ENCODE measurements at regions not wholly inside any gene's neighbourhood (a gene's known extent, or its start where the extent isn't known, plus 50 kb on each side); places are given as distances from the start of the nearest gene placed in this dataset.

GRCh38 chr5:167608390-167609272 is 682.8 kb upstream of the WWC1 start:
- DNase-seq, result no peak

- DNase-seq, result no peak
These were observed 677.0 kb upstream of the WWC1 start for GRCh38 chr5:167614294-167615021.

DNA sequence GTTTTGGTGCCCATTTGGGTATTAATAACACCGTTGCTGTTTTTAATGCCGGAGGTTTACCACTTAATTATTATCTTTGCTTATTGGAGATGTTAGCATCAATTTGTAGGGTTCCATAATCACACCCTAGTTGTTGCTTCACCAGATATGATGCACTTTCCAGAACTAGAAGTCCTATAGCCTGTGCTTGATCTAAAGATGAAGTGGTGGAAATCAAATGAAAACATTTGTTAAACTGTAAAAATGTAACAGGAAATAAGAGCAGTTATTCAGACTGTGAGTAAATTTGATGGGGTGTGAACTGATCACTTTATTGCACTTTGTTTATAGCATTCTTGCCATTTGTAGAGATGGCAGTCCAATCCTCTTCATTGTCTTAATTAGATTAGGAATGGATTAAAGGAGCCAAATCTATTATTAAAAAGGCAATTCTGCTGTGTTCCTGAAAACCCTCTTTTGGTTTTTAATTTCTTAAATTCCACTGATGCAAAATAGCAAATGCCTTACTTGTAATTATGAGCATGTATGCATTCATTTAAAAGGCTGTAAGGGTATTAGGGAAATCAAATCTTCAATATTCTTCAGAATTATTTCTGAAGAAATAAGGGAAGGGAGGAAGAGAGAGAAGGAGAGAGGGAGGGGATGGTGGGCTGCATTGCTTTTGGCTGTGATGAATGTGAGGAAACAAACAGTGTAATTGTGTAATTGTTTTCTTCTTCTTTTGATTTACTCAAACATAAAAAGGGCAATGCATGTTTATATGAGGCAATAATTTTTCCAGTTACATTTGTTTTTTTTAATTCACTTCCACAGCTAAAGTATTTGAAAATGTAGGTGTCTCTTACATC is 675.2 kb upstream of the WWC1 start:
- no peak for DNase-seq

- no peak for DNase-seq
These were observed 668.1 kb upstream of the WWC1 start for GRCh38 chr5:167623354-167623753.

DNA sequence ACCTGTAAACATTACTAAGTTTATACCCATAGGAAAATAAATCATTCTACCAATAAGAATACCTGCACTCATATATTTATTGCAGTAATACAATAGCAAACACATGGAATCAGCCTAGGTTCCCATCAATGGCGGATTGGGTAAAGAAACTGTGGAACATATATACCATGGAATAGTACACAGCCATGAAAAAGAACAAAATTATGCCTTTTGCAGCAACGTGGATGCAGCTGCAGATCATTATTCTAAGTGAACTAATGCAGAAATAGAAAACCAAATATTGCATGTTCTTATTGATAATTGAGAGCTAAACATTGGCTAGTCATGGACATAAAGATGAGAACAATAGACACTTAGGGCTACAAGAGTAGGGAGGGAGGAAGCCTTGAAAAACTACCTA is 667.4 kb upstream of the WWC1 start:
- DNase-seq, result no peak

DNA sequence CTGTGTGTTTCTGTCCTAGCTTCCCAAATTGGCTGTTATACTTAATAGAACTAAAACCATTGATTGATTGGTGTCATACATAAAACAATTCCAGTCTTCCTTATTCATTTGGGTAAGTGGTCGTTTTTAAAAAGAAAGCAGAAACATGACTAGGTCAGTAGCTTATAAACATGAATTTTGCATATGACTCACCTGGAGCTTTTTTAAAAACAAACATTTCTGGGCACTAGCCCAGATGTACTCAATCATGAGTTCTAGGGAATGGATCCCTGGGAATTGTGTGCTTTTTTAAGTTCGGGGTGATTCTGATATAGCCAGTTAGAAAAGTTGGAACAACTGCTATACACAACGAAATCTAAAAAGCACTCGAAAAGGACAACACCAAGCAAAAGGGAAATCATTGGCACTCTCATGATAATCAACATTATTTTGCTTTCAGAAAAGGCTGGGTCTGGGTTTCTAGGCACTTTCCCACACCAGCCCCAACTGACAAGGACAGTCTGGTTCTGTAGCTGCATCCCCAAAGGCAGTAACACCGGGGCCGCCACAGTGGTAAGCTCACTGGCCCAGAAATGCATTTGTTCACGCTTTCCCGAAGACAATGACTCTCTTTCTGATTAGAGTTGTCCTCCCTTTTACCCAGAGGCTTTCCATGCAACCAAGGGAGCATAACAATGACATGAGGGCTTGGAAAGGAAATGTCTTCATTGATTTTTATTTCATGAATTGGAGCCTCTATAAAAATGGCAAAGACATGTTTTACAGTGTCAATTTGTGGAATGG is 664.9 kb upstream of the WWC1 start:
- no peak for DNase-seq

GRCh38 chr5:167629634-167630033 is 661.8 kb upstream of the WWC1 start:
- DNase-seq, result no peak

DNA sequence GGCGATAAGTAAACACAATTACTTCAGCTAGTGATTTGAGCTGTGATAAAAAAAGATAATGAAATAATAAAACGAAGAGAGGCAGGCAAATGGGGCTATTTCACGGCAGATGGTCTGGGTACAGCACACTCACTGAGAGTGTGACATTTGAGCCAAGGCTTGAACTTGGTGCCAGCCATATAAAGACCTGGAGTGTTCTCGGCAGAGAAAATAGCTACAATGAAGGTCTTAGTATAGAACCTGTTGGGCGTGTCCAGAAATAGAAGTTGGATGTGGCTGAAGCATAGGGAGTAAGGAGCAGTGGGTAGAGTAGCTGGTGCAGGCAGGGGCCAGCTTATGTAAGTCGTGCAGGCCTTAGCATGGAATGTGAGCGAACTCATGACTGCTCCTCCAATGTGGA is 660.3 kb upstream of the WWC1 start:
- DNase-seq, result no peak

GRCh38 chr5:167633114-167633513 is 658.3 kb upstream of the WWC1 start:
- DNase-seq, result no peak

GRCh38 chr5:167633931-167634341 is 657.5 kb upstream of the WWC1 start:
- DNase-seq, result no peak

- no peak for DNase-seq
These were observed 657.0 kb upstream of the WWC1 start for GRCh38 chr5:167634432-167634831.

- DNase-seq, result no peak
These were observed 652.6 kb upstream of the WWC1 start for GRCh38 chr5:167638816-167639215.

GRCh38 chr5:167639273-167639672 is 652.2 kb upstream of the WWC1 start:
- DNase-seq, result no peak

DNA sequence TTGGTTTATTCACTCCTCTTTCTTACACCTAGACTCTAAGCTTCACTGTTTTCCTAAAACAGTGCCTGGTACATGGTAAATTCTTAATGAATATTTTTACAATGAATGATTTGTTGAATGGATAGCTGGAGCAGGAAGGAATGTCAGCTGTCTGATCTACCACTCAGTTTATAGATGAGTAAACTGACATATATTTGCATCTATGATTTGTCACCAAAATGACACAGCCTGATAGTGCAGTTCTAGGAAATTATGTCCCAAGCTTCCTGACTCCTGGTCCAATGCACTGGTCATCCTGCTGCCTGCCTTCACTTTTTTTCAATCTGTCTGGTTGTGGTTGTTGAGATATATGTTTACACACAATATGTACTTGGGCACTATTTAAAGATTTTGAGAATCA is 651.7 kb upstream of the WWC1 start:
- DNase-seq, result no peak

GRCh38 chr5:167642181-167642580 is 649.3 kb upstream of the WWC1 start:
- DNase-seq, result no peak

DNA sequence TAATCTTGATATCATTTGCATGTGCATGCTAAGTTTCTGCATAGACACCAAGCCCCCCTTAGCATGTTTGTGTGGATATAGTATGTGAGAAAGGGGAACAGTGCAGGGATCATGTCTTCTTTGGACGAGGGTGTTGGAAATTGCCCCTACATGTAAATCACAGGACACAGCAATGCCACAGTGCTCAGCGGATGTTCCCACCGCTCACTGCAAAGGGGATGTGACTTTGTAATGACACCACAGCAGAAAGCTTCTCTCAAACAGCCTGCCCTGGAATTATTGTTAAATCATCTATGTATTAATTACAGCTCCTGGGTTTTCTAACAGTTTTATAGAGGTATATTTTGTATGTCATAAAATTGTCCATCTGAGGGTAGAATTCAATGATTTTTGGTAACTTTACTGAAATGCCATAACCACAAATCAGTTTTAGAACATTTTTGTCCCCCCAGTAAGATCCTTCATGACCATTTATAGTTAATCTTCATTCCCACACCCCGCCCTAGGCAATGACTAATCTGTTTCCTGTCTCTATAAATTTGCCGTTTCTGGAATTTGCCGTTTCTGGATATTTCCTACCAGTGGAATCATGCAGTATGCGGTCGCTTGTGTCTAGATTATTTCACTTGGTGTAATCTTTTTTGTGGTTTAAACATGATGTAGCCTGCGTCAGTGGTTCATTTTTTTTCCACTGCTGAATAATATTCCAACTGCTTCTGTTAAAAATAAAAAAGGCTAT is 648.5 kb upstream of the WWC1 start:
- DNase-seq, result no peak

- no peak for DNase-seq
These were observed 647.7 kb upstream of the WWC1 start for GRCh38 chr5:167643631-167644280.

DNA sequence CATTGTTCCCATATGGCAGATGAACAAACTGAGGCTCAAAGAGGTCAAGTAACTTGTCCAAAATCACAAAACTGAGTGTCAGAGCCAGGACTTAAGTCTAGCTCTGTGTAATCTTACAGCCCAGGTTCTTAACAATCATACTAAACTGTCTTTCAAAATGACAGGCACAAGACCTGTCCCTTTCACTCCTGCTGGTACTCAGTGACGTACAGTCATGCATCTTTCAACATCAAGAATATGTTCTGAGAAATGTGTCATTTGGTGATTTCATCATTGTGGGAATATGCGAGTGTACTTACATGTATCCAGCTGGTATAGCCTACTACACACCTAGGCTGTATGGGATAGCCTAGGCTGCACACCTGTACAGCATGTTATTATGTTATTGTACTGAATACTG is 646.8 kb upstream of the WWC1 start:
- DNase-seq, result no peak

DNA sequence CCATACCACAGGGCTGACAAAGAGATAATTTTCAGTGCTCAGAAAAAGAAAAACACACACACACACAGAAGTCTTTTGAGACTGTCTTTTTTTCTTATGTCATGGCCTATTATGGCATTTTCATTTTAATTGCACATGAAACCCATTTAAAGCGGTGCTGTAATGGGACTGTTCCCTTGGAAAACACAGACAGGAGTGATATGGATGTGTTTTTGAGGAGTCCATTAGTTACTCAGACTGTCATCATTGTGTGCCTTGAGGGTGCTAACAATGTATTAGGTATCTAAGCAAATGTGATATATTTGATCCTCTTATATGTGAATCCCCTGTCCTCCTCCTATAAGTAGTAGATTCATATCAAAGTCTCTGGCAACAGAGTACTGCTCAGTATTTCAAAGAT is 642.0 kb upstream of the WWC1 start:
- DNase-seq, result no peak

GRCh38 chr5:167652690-167653089 is 638.8 kb upstream of the WWC1 start:
- DNase-seq, result no peak

- DNase-seq, result no peak
These were observed 637.8 kb upstream of the WWC1 start for GRCh38 chr5:167653645-167654106.

All from T-helper 9 cell (primary cell).